Mucosa of rectum (tissue), 2 donors: ENCODE measurements at regions not wholly inside any gene's neighbourhood (a gene's known extent, or its start where the extent isn't known, plus 50 kb on each side); places are given as distances from the start of the nearest gene placed in this dataset.

Experiments used
- H3K27ac ChIP-seq, 2 donors: one replicate each; pipeline ENCODE4 v1.7.0; 2013; ENCODE audit warnings: inconsistent platforms in 2 of 2, low read depth in 2 of 2, low read length in 2 of 2
- H3K27me3 ChIP-seq, 2 donors: one replicate each; pipeline ENCODE4 v1.7.0; 2013; ENCODE audit warnings: low read length in 2 of 2; ENCODE audit not compliant: control insufficient read depth in 2 of 2, insufficient read depth in 2 of 2
- H3K36me3 ChIP-seq, 2 donors: one replicate each; pipeline ENCODE4 v1.7.0; 2013; ENCODE audit warnings: low read length in 2 of 2; ENCODE audit not compliant: control insufficient read depth in 2 of 2, insufficient read depth in 2 of 2
- H3K4me1 ChIP-seq, 2 donors: one replicate each; pipeline ENCODE4 v1.7.0; 2013; ENCODE audit warnings: low read length in 2 of 2, mild to moderate bottlenecking in 1 of 2; ENCODE audit not compliant: control insufficient read depth in 2 of 2, insufficient read depth in 2 of 2
- H3K4me3 ChIP-seq, 2 donors: one replicate each; pipeline ENCODE4 v1.7.0; 2013; ENCODE audit warnings: low read length in 2 of 2
- H3K9ac ChIP-seq, 2 donors: one replicate each; pipeline ENCODE4 v1.7.0; 2013; ENCODE audit warnings: low read length in 2 of 2, low read depth in 1 of 2, mild to moderate bottlenecking in 1 of 2
- H3K9me3 ChIP-seq, 2 donors: one replicate each; pipeline ENCODE4 v1.7.0; 2013; ENCODE audit warnings: low read length in 2 of 2; ENCODE audit not compliant: control insufficient read depth in 2 of 2
- donor health status: healthy.
- donor health status: Normal muscosa, but diverticular disease.

GRCh38 chr2:12253167-12253778 is 463.5 kb upstream of the TRIB2 start:
- no peaks in the 10 kb centered on the region for H3K9me3 ChIP-seq
- peaks cover 0 to 2% of the 10 kb centered on the region in 2 donors for H3K4me1 ChIP-seq
- no peak overlapping the region for H3K9ac ChIP-seq
- no peaks in the 10 kb centered on the region for H3K36me3 ChIP-seq
- no peaks in the 10 kb centered on the region for H3K27me3 ChIP-seq
- H3K27ac ChIP-seq, result no peak overlapping the region
- no peak overlapping the region for H3K4me3 ChIP-seq

- no peaks in the 10 kb centered on the region for H3K36me3 ChIP-seq
- H3K27me3 ChIP-seq, result no peaks in the 10 kb centered on the region
- peaks cover 0 to 2% of the 10 kb centered on the region in 2 donors for H3K4me1 ChIP-seq
Measured at GRCh38 chr2:12254280-12254860, 462.4 kb upstream of the TRIB2 start.

GRCh38 chr2:12256206-12256605 is 460.5 kb upstream of the TRIB2 start:
- H3K27ac ChIP-seq, result no peak overlapping the region
- H3K36me3 ChIP-seq, result no peaks in the 10 kb centered on the region
- H3K9ac ChIP-seq, result no peak overlapping the region
- H3K4me1 ChIP-seq, result peaks cover 0 to 2% of the 10 kb centered on the region in 2 donors
- no peaks in the 10 kb centered on the region for H3K9me3 ChIP-seq
- H3K4me3 ChIP-seq, result no peak overlapping the region
- H3K27me3 ChIP-seq, result no peaks in the 10 kb centered on the region

More at GRCh38 chr2:12254280-12254860, 462.4 kb upstream of the TRIB2 start:
- Histone ChIP-seq H3K9me3 (no peaks in the 10 kb centered on the region), H3K9ac (no peak overlapping the region), H3K4me3 (no peak overlapping the region), H3K27ac (no peak overlapping the region)

- Histone ChIP-seq H3K4me1 (peaks cover 0 to 2% of the 10 kb centered on the region in 2 donors), H3K36me3 (no peaks in the 10 kb centered on the region), H3K9me3 (no peaks in the 10 kb centered on the region), H3K9ac (no peak overlapping the region), H3K27me3 (no peaks in the 10 kb centered on the region), H3K27ac (no peak overlapping the region), H3K4me3 (no peak overlapping the region)
Measured at GRCh38 chr2:12257476-12257875, 459.3 kb upstream of the TRIB2 start.

GRCh38 chr2:12259493-12259892 is 457.2 kb upstream of the TRIB2 start:
- H3K9me3 ChIP-seq, result no peaks in the 10 kb centered on the region
- H3K27me3 ChIP-seq, result no peaks in the 10 kb centered on the region
- no peak overlapping the region for H3K27ac ChIP-seq
- peaks cover 0 to 2% of the 10 kb centered on the region in 2 donors for H3K4me1 ChIP-seq
- H3K4me3 ChIP-seq, result no peak overlapping the region
- H3K9ac ChIP-seq, result no peak overlapping the region
- no peaks in the 10 kb centered on the region for H3K36me3 ChIP-seq

GRCh38 chr2:12261986-12262680 is 454.6 kb upstream of the TRIB2 start:
- Histone ChIP-seq H3K27me3 (no peaks in the 10 kb centered on the region), H3K4me1 (no peaks in the 10 kb centered on the region), H3K4me3 (no peak overlapping the region), H3K36me3 (no peaks in the 10 kb centered on the region), H3K27ac (no peak overlapping the region), H3K9ac (no peak overlapping the region), H3K9me3 (no peaks in the 10 kb centered on the region)

GRCh38 chr2:12262681-12263436 is 453.9 kb upstream of the TRIB2 start:
- no peaks in the 10 kb centered on the region for H3K27me3 ChIP-seq
- no peaks in the 10 kb centered on the region for H3K4me1 ChIP-seq
- no peaks in the 10 kb centered on the region for H3K9me3 ChIP-seq
- no peak overlapping the region for H3K27ac ChIP-seq
- H3K4me3 ChIP-seq, result no peak overlapping the region
- no peak overlapping the region for H3K9ac ChIP-seq
- H3K36me3 ChIP-seq, result no peaks in the 10 kb centered on the region

- no peak overlapping the region for H3K4me3 ChIP-seq
- H3K9ac ChIP-seq, result no peak overlapping the region
- H3K9me3 ChIP-seq, result no peaks in the 10 kb centered on the region
- H3K36me3 ChIP-seq, result no peaks in the 10 kb centered on the region
- H3K27me3 ChIP-seq, result no peaks in the 10 kb centered on the region
- peaks cover 0 to 2% of the 10 kb centered on the region in 2 donors for H3K4me1 ChIP-seq
- no peak overlapping the region for H3K27ac ChIP-seq
Measured at GRCh38 chr2:12263730-12264129, 453.0 kb upstream of the TRIB2 start.

GRCh38 chr2:12264146-12264545 is 452.6 kb upstream of the TRIB2 start:
- H3K36me3 ChIP-seq, result no peaks in the 10 kb centered on the region
- H3K27ac ChIP-seq, result no peak overlapping the region
- no peak overlapping the region for H3K9ac ChIP-seq
- H3K4me1 ChIP-seq, result peaks cover 0 to 3% of the 10 kb centered on the region in 2 donors
- no peak overlapping the region for H3K4me3 ChIP-seq
- H3K27me3 ChIP-seq, result no peaks in the 10 kb centered on the region
- no peaks in the 10 kb centered on the region for H3K9me3 ChIP-seq

- H3K36me3 ChIP-seq, result no peaks in the 10 kb centered on the region
- peaks cover 0 to 3% of the 10 kb centered on the region in 2 donors for H3K4me1 ChIP-seq
- H3K9ac ChIP-seq, result no peak overlapping the region
- no peaks in the 10 kb centered on the region for H3K27me3 ChIP-seq
- H3K9me3 ChIP-seq, result no peaks in the 10 kb centered on the region
- no peak overlapping the region for H3K4me3 ChIP-seq
- no peak overlapping the region for H3K27ac ChIP-seq
Measured at GRCh38 chr2:12265646-12266045, 451.1 kb upstream of the TRIB2 start.
